GM18867 (cell line): ENCODE measurements at regions not wholly inside any gene's neighbourhood (a gene's known extent, or its start where the extent isn't known, plus 50 kb on each side); places are given as distances from the start of the nearest gene placed in this dataset.

Experiments used
- ATAC-seq: cut with Tn5 transposase; IDR thresholded peaks from one replicate; pipeline ENCODE4 v1.9.1; 2021; ENCODE audit warnings: mild to moderate bottlenecking, moderate library complexity; ENCODE audit not compliant: unreplicated experiment

- no peak for ATAC-seq
These were observed 56.4 kb upstream of the F13A1 start for GRCh38 chr6:6376845-6377244.

- no peak for ATAC-seq
These were observed 57.2 kb upstream of the F13A1 start for GRCh38 chr6:6377621-6378020.

GRCh38 chr6:6379573-6379972 lies 59.1 kb upstream of the F13A1 start:
- ATAC-seq, result no peak

- ATAC-seq, result no peak
These were observed 64.1 kb upstream of the F13A1 start for GRCh38 chr6:6384520-6384919.

GRCh38 chr6:6386010-6386409 lies 65.5 kb upstream of the F13A1 start:
- no peak for ATAC-seq

- peak; percentile 62 for ATAC-seq
These were observed 70.6 kb upstream of the F13A1 start for GRCh38 chr6:6390849-6391602.

- ATAC-seq, result peak; percentile 85
These were observed 72.0 kb upstream of the F13A1 start for GRCh38 chr6:6392214-6393068.

- peak; percentile 26 for ATAC-seq
These were observed 72.6 kb upstream of the F13A1 start for GRCh38 chr6:6393069-6393529.

GRCh38 chr6:6395581-6396197 lies 75.2 kb upstream of the F13A1 start:
- ATAC-seq, result no peak

GRCh38 chr6:6397842-6398241 lies 77.4 kb upstream of the F13A1 start:
- ATAC-seq, result no peak

GRCh38 chr6:6399568-6399967 lies 79.1 kb upstream of the F13A1 start:
- no peak for ATAC-seq

- no peak for ATAC-seq
These were observed 80.9 kb upstream of the F13A1 start for GRCh38 chr6:6401401-6401800.

- no peak for ATAC-seq
These were observed 81.5 kb upstream of the F13A1 start for GRCh38 chr6:6402006-6402405.

GRCh38 chr6:6402591-6402990 lies 82.1 kb upstream of the F13A1 start:
- ATAC-seq, result no peak

GRCh38 chr6:6405031-6405430 lies 84.6 kb upstream of the F13A1 start:
- ATAC-seq, result no peak

- no peak for ATAC-seq
These were observed 85.7 kb upstream of the F13A1 start for GRCh38 chr6:6405997-6406714.

GRCh38 chr6:6406715-6407070 lies 86.2 kb upstream of the F13A1 start:
- no peak for ATAC-seq

GRCh38 chr6:6407071-6407741 lies 86.7 kb upstream of the F13A1 start:
- ATAC-seq, result peak; percentile 97

- no peak for ATAC-seq
These were observed 89.1 kb upstream of the F13A1 start for GRCh38 chr6:6409397-6410030.

- no peak for ATAC-seq
These were observed 90.7 kb upstream of the F13A1 start for GRCh38 chr6:6411115-6411514.
